PC-3 (cell line): ENCODE measurements at regions not wholly inside any gene's neighbourhood (a gene's known extent, or its start where the extent isn't known, plus 50 kb on each side); places are given as distances from the start of the nearest gene placed in this dataset.

Experiments
- ATAC-seq: fragments of 200-7000 bp; cut with Tn5 transposase; 2 replicates; pipeline ENCODE4 v1.9.1; 2020; ENCODE audit warnings: mild to moderate bottlenecking, moderate library complexity
- BruUV-seq: library from RNA; stranded (reverse); fragments of 400-500 nt; replicated peaks from 2 replicates; lab custom pipeline; 2021; lab: Mats Ljungman, UMichigan
- CTCF ChIA-PET: fragments of 300-600 bp; sonication (Branson Sonifier 250); formaldehyde crosslinking; loops from one replicate; lab custom pipeline; 2022; ENCODE audit warnings: antibody characterized with exemption; lab: Charles Lee
- POLR2A ChIA-PET: fragments of 300-600 bp; sonication (Branson Sonifier 250); formaldehyde crosslinking; loops from one replicate; lab custom pipeline; 2022; ENCODE audit warnings: antibody characterized with exemption; ENCODE audit not compliant: unreplicated experiment; lab: Charles Lee
- DNase-seq: peaks from one replicate; pipeline ENCODE4 v3.0.0-alpha.2; 2015
- H2AFZ ChIP-seq: fragments of 300-600 bp; sonication (generic); 2 replicates; pipeline ENCODE4 v1.6.0; 2016; ENCODE audit warnings: antibody characterized with exemption, low read length
- H3F3A ChIP-seq: fragments of 300-600 bp; sonication (generic); one replicate; pipeline ENCODE4 v1.6.0; 2017; ENCODE audit warnings: antibody characterized with exemption, low read length, control low read depth, mild to moderate bottlenecking; ENCODE audit not compliant: unreplicated experiment
- H3K27ac ChIP-seq: fragments of 300-600 bp; sonication (generic); 2 replicates; pipeline ENCODE4 v1.5.1; 2016; ENCODE audit warnings: mild to moderate bottlenecking, low read length
- H3K27me3 ChIP-seq: fragments of 300-600 bp; sonication (generic); 2 replicates; pipeline ENCODE4 v1.6.1; 2016; ENCODE audit warnings: low read length, mixed read lengths
- H3K36me3 ChIP-seq: fragments of 300-600 bp; sonication (generic); 2 replicates; pipeline ENCODE4 v1.6.1; 2016; ENCODE audit warnings: low read depth, mixed run types, low read length, mixed read lengths
- H3K4me1 ChIP-seq: fragments of 300-600 bp; sonication (generic); 2 replicates; pipeline ENCODE4 v1.5.1; 2016; ENCODE audit warnings: low read length; ENCODE audit not compliant: insufficient read depth
- H3K4me2 ChIP-seq: fragments of 300-600 bp; sonication (generic); 2 replicates; pipeline ENCODE4 v1.6.0; 2016; ENCODE audit warnings: low read length
- H3K4me3 ChIP-seq: fragments of 300-600 bp; sonication (generic); 2 replicates; pipeline ENCODE4 v1.5.1; 2016; ENCODE audit warnings: mild to moderate bottlenecking, low read length, mixed read lengths
- H3K79me2 ChIP-seq: fragments of 300-600 bp; sonication (generic); 2 replicates; pipeline ENCODE4 v1.6.1; 2017; ENCODE audit warnings: low read length, mixed read lengths
- H3K9ac ChIP-seq: fragments of 300-600 bp; sonication (generic); 2 replicates; pipeline ENCODE4 v1.6.0; 2016; ENCODE audit warnings: mild to moderate bottlenecking, low read length
- H3K9me2 ChIP-seq: fragments of 300-600 bp; sonication (generic); replicated peaks from 2 replicates; pipeline ENCODE4 v1.6.1; 2016; ENCODE audit warnings: mixed run types, low read length, mixed read lengths
- H3K9me3 ChIP-seq: fragments of 300-600 bp; sonication (generic); 2 replicates; pipeline ENCODE4 v1.6.1; 2016; ENCODE audit warnings: low read length, mixed read lengths
- H4K20me1 ChIP-seq: fragments of 300-600 bp; sonication (generic); 2 replicates; pipeline ENCODE4 v1.6.1; 2016; ENCODE audit warnings: low read length, mixed read lengths
- EZH2 ChIP-seq: fragments of 300-600 bp; sonication (generic); IDR thresholded peaks from one replicate; pipeline ENCODE4 v1.6.1; 2017; ENCODE audit warnings: antibody characterized with exemption, mild to moderate bottlenecking, low read length; ENCODE audit not compliant: unreplicated experiment
- EZH2phosphoT487 ChIP-seq: fragments of 300-600 bp; sonication (generic); IDR thresholded peaks from 2 replicates; pipeline ENCODE4 v1.6.1; 2018; ENCODE audit warnings: mild to moderate bottlenecking, antibody characterized with exemption, low read length, borderline replicate concordance
- intact Hi-C: fragments of 100-400 bp; cut with micrococcal nuclease; formaldehyde crosslinking; loops from 2 replicates; pipeline ENCODE4 v1.9.0; 2023
- TF ChIP-seq, protein P1 (sequence below): fragments of 300-600 bp; sonication (generic); conservative IDR thresholded peaks from 2 replicates; pipeline ENCODE4 v1.5.1; 2017; ENCODE audit warnings: antibody characterized with exemption, low read depth, mild to moderate bottlenecking, low read length

GRCh38 chr3:106963442-106963841, 413.8 kb upstream of the CCDC54 start:
- Histone ChIP-seq H3K4me1 (peaks cover 14% of the 10 kb centered on the region), H3K79me2 (no peaks in the 10 kb centered on the region), H3K36me3 (no peaks in the 10 kb centered on the region), H3K27ac (no peak overlapping the region), H3K27me3 (no peaks in the 10 kb centered on the region), H3K9me3 (no peaks in the 10 kb centered on the region), H3F3A (no peaks in the 10 kb centered on the region), H3K4me3 (peak overlapping the region; percentile 17; the same call in 1 of the 2 replicates), H4K20me1 (no peaks in the 10 kb centered on the region), H3K4me2 (peak overlapping the region; percentile 65), H2AFZ (peak overlapping the region; percentile 15), H3K9me2 (no peaks in the 10 kb centered on the region), H3K9ac (no peak overlapping the region)
- intact Hi-C loops: no loop called here
- peak; percentile 77 for ATAC-seq
- peak; percentile 45 for DNase-seq
- CTCF ChIA-PET: no interaction called here
- POLR2A ChIA-PET: no interaction called here
- TF ChIP-seq EZH2 (no peak), EZH2phosphoT487 (no peak)
- TF ChIP-seq, protein P1, sequence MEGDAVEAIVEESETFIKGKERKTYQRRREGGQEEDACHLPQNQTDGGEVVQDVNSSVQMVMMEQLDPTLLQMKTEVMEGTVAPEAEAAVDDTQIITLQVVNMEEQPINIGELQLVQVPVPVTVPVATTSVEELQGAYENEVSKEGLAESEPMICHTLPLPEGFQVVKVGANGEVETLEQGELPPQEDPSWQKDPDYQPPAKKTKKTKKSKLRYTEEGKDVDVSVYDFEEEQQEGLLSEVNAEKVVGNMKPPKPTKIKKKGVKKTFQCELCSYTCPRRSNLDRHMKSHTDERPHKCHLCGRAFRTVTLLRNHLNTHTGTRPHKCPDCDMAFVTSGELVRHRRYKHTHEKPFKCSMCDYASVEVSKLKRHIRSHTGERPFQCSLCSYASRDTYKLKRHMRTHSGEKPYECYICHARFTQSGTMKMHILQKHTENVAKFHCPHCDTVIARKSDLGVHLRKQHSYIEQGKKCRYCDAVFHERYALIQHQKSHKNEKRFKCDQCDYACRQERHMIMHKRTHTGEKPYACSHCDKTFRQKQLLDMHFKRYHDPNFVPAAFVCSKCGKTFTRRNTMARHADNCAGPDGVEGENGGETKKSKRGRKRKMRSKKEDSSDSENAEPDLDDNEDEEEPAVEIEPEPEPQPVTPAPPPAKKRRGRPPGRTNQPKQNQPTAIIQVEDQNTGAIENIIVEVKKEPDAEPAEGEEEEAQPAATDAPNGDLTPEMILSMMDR: no peak
- no TSS peak for BruUV-seq

DNA sequence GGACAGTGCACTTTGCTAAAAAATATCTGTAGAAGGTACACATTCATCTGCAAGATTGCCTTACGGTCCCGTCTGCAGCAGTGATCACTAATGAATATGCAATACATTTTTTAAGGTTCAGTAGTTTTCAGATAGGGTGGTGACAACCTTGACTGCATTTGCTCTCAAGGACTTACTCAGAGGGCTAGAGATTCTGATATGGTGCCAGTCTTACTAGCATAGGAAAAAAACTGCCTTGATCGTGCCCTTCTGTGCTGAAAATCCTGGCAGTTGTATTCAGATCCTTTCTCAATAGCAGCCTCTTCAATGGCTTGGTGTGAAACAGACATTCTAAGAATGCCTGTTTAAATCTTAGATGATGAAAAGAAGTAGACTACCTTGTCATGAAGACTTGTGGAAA, 411.9 kb upstream of the CCDC54 start:
- Histone ChIP-seq H3K4me1 (peaks cover 14% of the 10 kb centered on the region), H3K9me2 (no peaks in the 10 kb centered on the region), H3K36me3 (no peaks in the 10 kb centered on the region), H3K79me2 (no peaks in the 10 kb centered on the region), H3K4me3 (no peak overlapping the region), H3K9me3 (no peaks in the 10 kb centered on the region), H3K27me3 (no peaks in the 10 kb centered on the region), H3K27ac (no peak overlapping the region), H3F3A (no peaks in the 10 kb centered on the region), H2AFZ (no peak overlapping the region), H4K20me1 (no peaks in the 10 kb centered on the region), H3K4me2 (no peak overlapping the region), H3K9ac (no peak overlapping the region)
- ATAC-seq (no peak), DNase-seq (no peak)
- CTCF ChIA-PET: no interaction called here
- TF ChIP-seq EZH2 (no peak), EZH2phosphoT487 (no peak)
- TF ChIP-seq, protein P1: no peak
- intact Hi-C loops: no loop called here
- no TSS peak for BruUV-seq
- POLR2A ChIA-PET: no interaction called here

DNA sequence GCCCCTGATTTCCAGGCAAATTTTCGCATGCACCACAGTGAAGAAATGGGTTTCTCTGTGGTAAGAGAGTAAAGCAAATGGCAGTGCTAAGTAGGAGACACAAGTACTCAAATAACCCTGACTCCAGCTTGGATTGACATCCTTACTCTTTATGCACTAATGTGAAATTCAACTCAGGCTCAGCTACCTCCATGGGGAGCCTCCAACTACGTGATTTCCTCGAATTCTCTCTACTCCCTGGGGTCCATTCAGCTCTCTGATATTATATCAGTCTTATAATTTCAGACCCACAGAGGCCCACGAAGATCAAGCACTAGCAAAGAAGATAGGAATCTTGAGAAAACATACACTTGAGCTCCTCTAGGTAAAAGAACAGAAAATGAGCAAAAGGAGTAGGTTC, 407.6 kb upstream of the CCDC54 start:
- Histone ChIP-seq H3K79me2 (no peaks in the 10 kb centered on the region), H3K4me1 (no peaks in the 10 kb centered on the region), H3K36me3 (no peaks in the 10 kb centered on the region), H3K9me2 (no peaks in the 10 kb centered on the region), H4K20me1 (no peaks in the 10 kb centered on the region), H3K27me3 (no peaks in the 10 kb centered on the region), H3K4me2 (no peak overlapping the region), H3K9ac (no peak overlapping the region), H3F3A (no peaks in the 10 kb centered on the region), H3K9me3 (no peaks in the 10 kb centered on the region), H2AFZ (no peak overlapping the region), H3K4me3 (no peak overlapping the region), H3K27ac (no peak overlapping the region)
- ATAC-seq (no peak), DNase-seq (no peak)
- intact Hi-C loops: no loop called here
- ChIA-PET CTCF (no interaction called here), POLR2A (no interaction called here)
- no TSS peak for BruUV-seq
- TF ChIP-seq EZH2 (no peak), EZH2phosphoT487 (no peak)
- TF ChIP-seq, protein P1: no peak
